ENCODE measurements at regions not wholly inside any gene's neighbourhood (a gene's known extent, or its start where the extent isn't known, plus 50 kb on each side); places are given as distances from the start of the nearest gene placed in this dataset.

- no peak for DNase-seq
Measured at GRCh38 chr7:41336455-41336952, 366.4 kb downstream of the INHBA start.

GRCh38 chr7:41334071-41334862 is 368.6 kb downstream of the INHBA start:
- DNase-seq, result no peak

GRCh38 chr7:41333511-41333910 is 369.4 kb downstream of the INHBA start:
- no peak for DNase-seq

GRCh38 chr7:41331194-41331593 is 371.7 kb downstream of the INHBA start:
- DNase-seq, result no peak

GRCh38 chr7:41328544-41328943 is 374.3 kb downstream of the INHBA start:
- DNase-seq, result no peak

GRCh38 chr7:41328131-41328530 is 374.8 kb downstream of the INHBA start:
- no peak for DNase-seq

- DNase-seq, result no peak
Measured at GRCh38 chr7:41326616-41327015, 376.3 kb downstream of the INHBA start.

- DNase-seq, result no peak
Measured at GRCh38 chr7:41323806-41324205, 379.1 kb downstream of the INHBA start.

GRCh38 chr7:41319581-41319980 is 383.3 kb downstream of the INHBA start:
- no peak for DNase-seq

- no peak for DNase-seq
Measured at GRCh38 chr7:41316410-41316809, 386.5 kb downstream of the INHBA start.

- DNase-seq, result no peak
Measured at GRCh38 chr7:41315764-41316163, 387.1 kb downstream of the INHBA start.

- DNase-seq, result no peak
Measured at GRCh38 chr7:41313171-41313570, 389.7 kb downstream of the INHBA start.

- DNase-seq, result no peak
Measured at GRCh38 chr7:41312235-41312634, 390.7 kb downstream of the INHBA start.

GRCh38 chr7:41311301-41311700 is 391.6 kb downstream of the INHBA start:
- no peak for DNase-seq

- DNase-seq, result no peak
Measured at GRCh38 chr7:41306486-41306885, 396.4 kb downstream of the INHBA start.

- DNase-seq, result no peak
Measured at GRCh38 chr7:41305001-41305400, 397.9 kb downstream of the INHBA start.

- DNase-seq, result no peak
Measured at GRCh38 chr7:41303709-41304108, 399.2 kb downstream of the INHBA start.

GRCh38 chr7:41298409-41298808 is 404.5 kb downstream of the INHBA start:
- DNase-seq, result no peak

GRCh38 chr7:41297166-41297565 is 405.7 kb downstream of the INHBA start:
- DNase-seq, result no peak

GRCh38 chr7:41295455-41295815 is 407.5 kb downstream of the INHBA start:
- no peak for DNase-seq

GRCh38 chr7:41294556-41295454 is 408.1 kb downstream of the INHBA start:
- no peak for DNase-seq

- no peak for DNase-seq
Measured at GRCh38 chr7:41292487-41292886, 410.4 kb downstream of the INHBA start.

GRCh38 chr7:41287559-41288335 is 415.1 kb downstream of the INHBA start:
- DNase-seq, result no peak

All from NCI-H446 (cell line).